Suprapubic skin (tissue), 4 donors: ENCODE measurements at regions not wholly inside any gene's neighbourhood (a gene's known extent, or its start where the extent isn't known, plus 50 kb on each side); places are given as distances from the start of the nearest gene placed in this dataset.

Source experiments
- EP300 ChIP-seq: sonication (generic); formaldehyde crosslinking; IDR thresholded peaks from one replicate; pipeline ENCODE4 v1.6.1; 2017; ENCODE audit warnings: antibody characterized with exemption
- POLR2A ChIP-seq, 2 donors: fragments of 450-650 bp; IDR thresholded peaks; one replicate each; pipeline ENCODE4 v1.6.1; 2017; ENCODE audit warnings: antibody characterized with exemption in 2 of 2, mild to moderate bottlenecking in 2 of 2, moderate library complexity in 2 of 2
- POLR2AphosphoS5 ChIP-seq, 3 donors: sonication (generic); formaldehyde crosslinking; IDR thresholded peaks; one replicate each; pipeline ENCODE4 v1.6.1; 2017; ENCODE audit warnings: antibody characterized with exemption in 3 of 3
- TF ChIP-seq, protein P1 (sequence below), 2 donors: fragments of 200-600 bp in 1 of 2; fragments of 450-650 bp in 1 of 2; sonication (generic) in 1 of 2; IDR thresholded peaks; one replicate each; pipeline ENCODE4 v1.5.1; 2016 to 2019; ENCODE audit warnings: antibody characterized with exemption in 2 of 2, mild to moderate bottlenecking in 1 of 2, moderate library complexity in 1 of 2

DNA sequence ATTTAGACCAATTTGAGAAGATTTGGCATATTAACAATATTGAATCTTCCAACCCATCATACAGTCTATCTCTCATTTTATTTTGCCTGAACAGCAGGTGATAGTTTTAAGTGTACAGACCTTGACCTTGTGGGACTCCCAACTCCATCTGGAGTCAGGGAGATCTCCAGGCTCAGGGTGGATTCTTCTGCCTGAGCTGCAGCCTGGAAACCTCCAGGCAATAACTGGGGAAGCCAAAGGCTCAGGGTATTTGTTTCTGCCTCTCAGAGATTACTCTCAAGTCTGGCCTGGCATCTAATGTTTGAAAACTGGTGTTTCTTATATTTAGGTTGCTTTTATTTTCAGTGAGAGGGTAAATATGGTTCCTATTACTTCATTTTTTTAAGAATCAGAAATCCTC lies 102.1 kb upstream of the C1QTNF9B start:
- TF ChIP-seq, protein P1, sequence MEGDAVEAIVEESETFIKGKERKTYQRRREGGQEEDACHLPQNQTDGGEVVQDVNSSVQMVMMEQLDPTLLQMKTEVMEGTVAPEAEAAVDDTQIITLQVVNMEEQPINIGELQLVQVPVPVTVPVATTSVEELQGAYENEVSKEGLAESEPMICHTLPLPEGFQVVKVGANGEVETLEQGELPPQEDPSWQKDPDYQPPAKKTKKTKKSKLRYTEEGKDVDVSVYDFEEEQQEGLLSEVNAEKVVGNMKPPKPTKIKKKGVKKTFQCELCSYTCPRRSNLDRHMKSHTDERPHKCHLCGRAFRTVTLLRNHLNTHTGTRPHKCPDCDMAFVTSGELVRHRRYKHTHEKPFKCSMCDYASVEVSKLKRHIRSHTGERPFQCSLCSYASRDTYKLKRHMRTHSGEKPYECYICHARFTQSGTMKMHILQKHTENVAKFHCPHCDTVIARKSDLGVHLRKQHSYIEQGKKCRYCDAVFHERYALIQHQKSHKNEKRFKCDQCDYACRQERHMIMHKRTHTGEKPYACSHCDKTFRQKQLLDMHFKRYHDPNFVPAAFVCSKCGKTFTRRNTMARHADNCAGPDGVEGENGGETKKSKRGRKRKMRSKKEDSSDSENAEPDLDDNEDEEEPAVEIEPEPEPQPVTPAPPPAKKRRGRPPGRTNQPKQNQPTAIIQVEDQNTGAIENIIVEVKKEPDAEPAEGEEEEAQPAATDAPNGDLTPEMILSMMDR (IDR thresholded peaks at IDR 0.05) = no peak
- TF ChIP-seq POLR2A (IDR thresholded peaks at IDR 0.05) = no peak
- no peak for TF ChIP-seq EP300
- TF ChIP-seq POLR2AphosphoS5 (IDR thresholded peaks at IDR 0.05) = no peak
